ENCODE measurements at regions not wholly inside any gene's neighbourhood (a gene's known extent, or its start where the extent isn't known, plus 50 kb on each side); places are given as distances from the start of the nearest gene placed in this dataset.

DNA sequence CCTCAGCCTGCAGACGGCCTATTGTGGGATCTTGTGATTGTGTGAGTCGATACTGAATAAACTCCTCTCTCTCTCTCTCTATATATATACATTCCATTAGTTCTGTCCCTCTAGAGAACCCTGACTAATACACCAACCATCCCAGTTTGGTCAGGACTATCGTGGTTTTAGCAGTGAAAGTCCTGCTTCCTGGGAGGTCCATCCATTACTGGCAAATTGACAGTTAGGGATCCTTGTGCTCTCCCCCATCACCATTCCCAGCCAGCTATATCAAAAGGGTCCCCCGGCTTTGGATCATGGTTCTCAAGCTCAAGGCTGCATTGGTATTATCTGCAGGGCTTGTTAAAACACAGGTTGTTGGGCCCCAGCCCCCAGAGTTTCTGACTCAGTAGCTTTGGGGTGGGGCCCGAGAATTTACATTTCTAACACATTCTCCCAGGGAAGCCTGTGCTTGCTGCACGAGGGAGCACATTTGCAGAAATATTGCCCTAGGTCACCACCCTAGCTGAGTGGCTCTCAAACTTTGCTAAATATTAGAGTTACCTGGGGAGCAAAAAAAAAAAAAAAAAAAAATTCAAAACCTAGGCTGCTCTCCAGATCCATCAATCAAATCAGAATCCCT, 899.1 kb upstream of the AUTS2 start:
- TF ChIP-seq CTCF (IDR thresholded peaks at IDR 0.05 in 4 of 5, conservative IDR thresholded peaks at IDR 0.05 in 1 of 5) (no peak), POLR2A (IDR thresholded peaks at IDR 0.05) (no peak)

All from gastrocnemius medialis (tissue), 4 donors.